GM23338 (cell line): ENCODE measurements at regions not wholly inside any gene's neighbourhood (a gene's known extent, or its start where the extent isn't known, plus 50 kb on each side); places are given as distances from the start of the nearest gene placed in this dataset.
A peak's percentile ranks its signal among the peaks of the same experiment; 100 is the strongest.

ENCODE experiments used
- ATAC-seq: fragments of 200-7000 bp; cut with Tn5 transposase; 3 replicates; pipeline ENCODE4 v1.9.1; 2020
- DNase-seq: peaks from one replicate; pipeline ENCODE4 v3.0.0-alpha.2; 2015; ENCODE audit warnings: low spot score
- H2AFZ ChIP-seq: fragments of 200-600 bp; sonication (generic); 2 replicates; pipeline ENCODE4 v1.8.0; 2016; ENCODE audit warnings: antibody characterized with exemption, mild to moderate bottlenecking, moderate library complexity
- H3F3A ChIP-seq: fragments of 200-600 bp; sonication (generic); replicated peaks from 2 replicates; pipeline ENCODE4 v1.8.0; 2017; ENCODE audit warnings: antibody characterized with exemption, mixed run types, low read depth
- H3K27ac ChIP-seq: fragments of 200-600 bp; sonication (generic); 2 replicates; pipeline ENCODE4 v1.6.1; 2016; ENCODE audit warnings: low read depth
- H3K27me3 ChIP-seq: fragments of 200-600 bp; sonication (generic); 2 replicates; pipeline ENCODE4 v1.8.0; 2016; ENCODE audit warnings: mild to moderate bottlenecking, mixed run types, moderate library complexity; ENCODE audit not compliant: insufficient read depth
- H3K36me3 ChIP-seq: fragments of 200-600 bp; sonication (generic); 2 replicates; pipeline ENCODE4 v1.8.0; 2016; ENCODE audit warnings: mild to moderate bottlenecking; ENCODE audit not compliant: insufficient read depth
- H3K4me1 ChIP-seq: fragments of 200-600 bp; sonication (generic); 2 replicates; pipeline ENCODE4 v1.8.0; 2016; ENCODE audit warnings: mild to moderate bottlenecking, moderate library complexity; ENCODE audit not compliant: insufficient read depth
- H3K4me2 ChIP-seq: fragments of 200-600 bp; sonication (generic); 2 replicates; pipeline ENCODE4 v1.7.1; 2017; ENCODE audit warnings: mixed run types
- H3K4me3 ChIP-seq: fragments of 200-600 bp; sonication (generic); 2 replicates; pipeline ENCODE4 v1.6.1; 2016; ENCODE audit warnings: mixed run types
- H3K79me2 ChIP-seq: fragments of 200-600 bp; sonication (generic); replicated peaks from 2 replicates; pipeline ENCODE4 v1.8.0; 2017; ENCODE audit warnings: mild to moderate bottlenecking; ENCODE audit not compliant: insufficient read depth
- H3K9me2 ChIP-seq: fragments of 200-600 bp; sonication (generic); 2 replicates; pipeline ENCODE4 v1.8.0; 2017; ENCODE audit not compliant: insufficient read depth
- H4K20me1 ChIP-seq: fragments of 200-600 bp; sonication (generic); replicated peaks from 2 replicates; pipeline ENCODE4 v1.8.0; 2017; ENCODE audit warnings: mild to moderate bottlenecking; ENCODE audit not compliant: insufficient read depth
- H3K27ac Mint-ChIP-seq: 2 replicates; pipeline ENCODE4 v1.8.0; 2020; ENCODE audit warnings: inconsistent platforms, mild to moderate bottlenecking, moderate library complexity, mixed read lengths
- H3K27me3 Mint-ChIP-seq: 3 replicates; pipeline ENCODE4 v1.8.0; 2022; ENCODE audit warnings: low read depth, mild to moderate bottlenecking, moderate library complexity, mixed read lengths, inconsistent platforms; ENCODE audit not compliant: insufficient read depth, poor library complexity
- H3K36me3 Mint-ChIP-seq: 3 replicates; pipeline ENCODE4 v1.8.0; 2021; ENCODE audit warnings: low read depth, mild to moderate bottlenecking, inconsistent platforms, moderate library complexity, mixed read lengths
- H3K4me1 Mint-ChIP-seq: 3 replicates; pipeline ENCODE4 v1.8.0; 2020; ENCODE audit warnings: mild to moderate bottlenecking, inconsistent platforms, mixed read lengths
- H3K4me3 Mint-ChIP-seq: 3 replicates; pipeline ENCODE4 v1.8.0; 2021; ENCODE audit warnings: moderate library complexity, mild to moderate bottlenecking, inconsistent platforms, mixed read lengths
- H3K9me3 Mint-ChIP-seq: 3 replicates; pipeline ENCODE4 v1.8.0; 2020; ENCODE audit warnings: moderate library complexity, mild to moderate bottlenecking, inconsistent platforms, mixed read lengths
- CREB1 ChIP-seq: fragments of 250-450 bp; sonication (Bioruptor Pico); IDR thresholded peaks from 2 replicates; pipeline ENCODE4 v1.5.0; 2020; ENCODE audit warnings: low read depth, mild to moderate bottlenecking, moderate library complexity
- CTCF ChIP-seq, 2 experiments: fragments of 200-600 bp in 1 of 2; sonication (generic) in 1 of 2; conservative IDR thresholded peaks; 2 replicates each; pipeline versions ENCODE4 v1.5.1 to v1.6.1; 2016 to 2017; ENCODE audit warnings: antibody characterized with exemption in 2 of 2, low read depth in 2 of 2, mild to moderate bottlenecking in 2 of 2, moderate library complexity in 1 of 2
- ETS1 ChIP-seq: IDR thresholded peaks from 2 replicates; pipeline ENCODE4 v1.6.1; 2016; ENCODE audit warnings: antibody characterized with exemption
- NANOG ChIP-seq: IDR thresholded peaks from 2 replicates; pipeline ENCODE4 v1.6.1; 2016; ENCODE audit warnings: antibody characterized with exemption, borderline replicate concordance
- POLR2AphosphoS5 ChIP-seq: IDR thresholded peaks from 2 replicates; pipeline ENCODE4 v1.6.1; 2016; ENCODE audit warnings: antibody characterized with exemption, low read depth
- REST ChIP-seq: IDR thresholded peaks from one replicate; pipeline ENCODE4 v1.6.1; 2018; ENCODE audit warnings: antibody characterized with exemption; ENCODE audit not compliant: unreplicated experiment
- STAT1 ChIP-seq: IDR thresholded peaks from one replicate; pipeline ENCODE4 v1.6.1; 2016; ENCODE audit warnings: antibody characterized with exemption; ENCODE audit not compliant: unreplicated experiment
- ZNF114 ChIP-seq: fragments of 250-450 bp; sonication (Bioruptor Pico); IDR thresholded peaks from 2 replicates; pipeline ENCODE4 v1.5.0; 2020; ENCODE audit warnings: mild to moderate bottlenecking, moderate library complexity
- ZNF331 ChIP-seq: fragments of 250-450 bp; sonication (Bioruptor Pico); IDR thresholded peaks from 2 replicates; pipeline ENCODE4 v1.5.0; 2020; ENCODE audit warnings: low read depth, mild to moderate bottlenecking, moderate library complexity

- ATAC-seq: no peak
- Histone ChIP-seq H3K27me3 (no peaks in the 10 kb centered on the region), H2AFZ (no peak overlapping the region; the same call in 1 of the 2 replicates), H3K4me3 (no peak overlapping the region), H4K20me1 (no peaks in the 10 kb centered on the region), H3K36me3 (no peaks in the 10 kb centered on the region), H3K4me1 (peaks cover 28% of the 10 kb centered on the region; the same call in 1 of the 2 replicates), H3K27ac (no peak overlapping the region), H3K79me2 (no peaks in the 10 kb centered on the region), H3K4me2 (peak overlapping the region; percentile 52; the same call in 1 of the 2 replicates), H3F3A (no peaks in the 10 kb centered on the region), H3K9me2 (no peaks in the 10 kb centered on the region)
- no peaks in the 10 kb centered on the region for H3K9me3 Mint-ChIP-seq
- H3K36me3 Mint-ChIP-seq: no peaks in the 10 kb centered on the region
- H3K27me3 Mint-ChIP-seq: peaks cover 4% of the 10 kb centered on the region
- no peak overlapping the region for H3K27ac Mint-ChIP-seq
- DNase-seq: no peak
- TF ChIP-seq ETS1 (no peak), NANOG (no peak), REST (no peak), ZNF331 (no peak), CREB1 (CRISPR knock-in tag) (no peak), POLR2AphosphoS5 (no peak), CTCF (conservative IDR thresholded peaks at IDR 0.05; ENCODE audit: low read depth in 2 of 2) (no peak), ZNF114 (no peak), STAT1 (no peak)
- H3K4me3 Mint-ChIP-seq: no peak overlapping the region
- H3K4me1 Mint-ChIP-seq: peaks cover 35% of the 10 kb centered on the region
These were observed 234.2 kb upstream of the CITED2 start for GRCh38 chr6:139608466-139609261.
